Globus pallidus (tissue), 1 donor: ENCODE measurements at regions not wholly inside any gene's neighbourhood (a gene's known extent, or its start where the extent isn't known, plus 50 kb on each side); places are given as distances from the start of the nearest gene placed in this dataset.

ENCODE experiments used
- DNase-seq: peaks from one replicate; pipeline ENCODE4 v3.0.0-alpha.2; 2015; ENCODE audit warnings: low spot score

GRCh38 chr3:154071146-154071545, 50.0 kb upstream of the ARHGEF26 start:
- no peak for DNase-seq
